OCI-LY7 (cell line): ENCODE measurements at regions not wholly inside any gene's neighbourhood (a gene's known extent, or its start where the extent isn't known, plus 50 kb on each side); places are given as distances from the start of the nearest gene placed in this dataset.

Source experiments
- BruUV-seq: library from RNA; stranded (reverse); fragments of 400-500 nt; replicated peaks from 2 replicates; lab custom pipeline; 2021; lab: Mats Ljungman, UMichigan
- CTCF ChIA-PET: fragments of 300-600 bp; sonication (Branson Sonifier 250); formaldehyde crosslinking; loops from one replicate; lab custom pipeline; 2022; ENCODE audit warnings: antibody characterized with exemption; ENCODE audit not compliant: unreplicated experiment; lab: Charles Lee
- POLR2A ChIA-PET: fragments of 300-600 bp; sonication (Branson Sonifier 250); formaldehyde crosslinking; loops from one replicate; lab custom pipeline; 2022; ENCODE audit warnings: antibody characterized with exemption; lab: Charles Lee
- DNase-seq: peaks from one replicate; pipeline ENCODE4 v3.0.0-alpha.2; 2015; ENCODE audit warnings: low spot score
- H2AFZ ChIP-seq: fragments of 200-600 bp; sonication (generic), shearing (Covaris generic); 2 replicates; pipeline ENCODE4 v1.6.1; 2014; ENCODE audit warnings: mild to moderate bottlenecking, antibody characterized with exemption, low read length, moderate library complexity
- H3K27ac ChIP-seq: fragments of 200-600 bp; sonication (generic); 2 replicates; pipeline ENCODE4 v1.5.1; 2014; ENCODE audit warnings: mixed run types, low read depth, mild to moderate bottlenecking, moderate library complexity, low read length, inconsistent platforms; ENCODE audit not compliant: poor library complexity, severe bottlenecking
- H3K36me3 ChIP-seq: fragments of 200-600 bp; sonication (generic); 2 replicates; pipeline ENCODE4 v1.6.1; 2014; ENCODE audit warnings: mild to moderate bottlenecking, antibody characterized with exemption, low read length, moderate library complexity, mixed read lengths; ENCODE audit not compliant: insufficient read depth
- H3K4me1 ChIP-seq: fragments of 200-600 bp; sonication (generic); 2 replicates; pipeline ENCODE4 v1.5.1; 2014; ENCODE audit warnings: mild to moderate bottlenecking, low read length; ENCODE audit not compliant: insufficient read depth, poor library complexity, severe bottlenecking
- H3K4me2 ChIP-seq: fragments of 200-600 bp; sonication (generic); 2 replicates; pipeline ENCODE4 v1.6.1; 2014; ENCODE audit warnings: mild to moderate bottlenecking, low read length
- H3K4me3 ChIP-seq: fragments of 200-600 bp; sonication (generic); 2 replicates; pipeline ENCODE4 v1.5.1; 2014; ENCODE audit warnings: mild to moderate bottlenecking, low read depth, low read length; ENCODE audit not compliant: poor library complexity, severe bottlenecking
- H3K79me2 ChIP-seq: fragments of 200-600 bp; sonication (generic); 2 replicates; pipeline ENCODE4 v1.6.1; 2016; ENCODE audit warnings: low read depth, mild to moderate bottlenecking, low read length, moderate library complexity, mixed read lengths; ENCODE audit not compliant: insufficient read depth
- H3K9me2 ChIP-seq: fragments of 200-600 bp; sonication (generic); 2 replicates; pipeline ENCODE4 v1.6.1; 2016; ENCODE audit warnings: mild to moderate bottlenecking, low read length, mixed read lengths; ENCODE audit not compliant: insufficient read depth
- H3K9me3 ChIP-seq: fragments of 200-600 bp; sonication (generic); 2 replicates; pipeline ENCODE4 v1.6.1; 2014; ENCODE audit warnings: mild to moderate bottlenecking, mixed run types, low read length, mixed read lengths
- H4K20me1 ChIP-seq: fragments of 200-600 bp; sonication (generic); 2 replicates; pipeline ENCODE4 v1.6.1; 2014; ENCODE audit warnings: mild to moderate bottlenecking, antibody characterized with exemption, low read length, moderate library complexity, mixed read lengths; ENCODE audit not compliant: insufficient read depth
- CTCF ChIP-seq: fragments of 200-600 bp; sonication (generic); conservative IDR thresholded peaks from 2 replicates; pipeline ENCODE4 v1.5.1; 2014; ENCODE audit warnings: mild to moderate bottlenecking, antibody characterized with exemption, low read length, moderate library complexity, mixed read lengths
- EZH2phosphoT487 ChIP-seq: fragments of 200-600 bp; sonication (generic); IDR thresholded peaks from 2 replicates; pipeline ENCODE4 v1.6.1; 2018; ENCODE audit warnings: low read depth, borderline replicate concordance, mild to moderate bottlenecking, mixed run types, antibody characterized with exemption, low read length, moderate library complexity, mixed read lengths
- intact Hi-C: fragments of 100-400 bp; cut with micrococcal nuclease; formaldehyde crosslinking; loops from one replicate; pipeline ENCODE4 v1.10.0; 2022; ENCODE audit not compliant: unreplicated experiment

DNA sequence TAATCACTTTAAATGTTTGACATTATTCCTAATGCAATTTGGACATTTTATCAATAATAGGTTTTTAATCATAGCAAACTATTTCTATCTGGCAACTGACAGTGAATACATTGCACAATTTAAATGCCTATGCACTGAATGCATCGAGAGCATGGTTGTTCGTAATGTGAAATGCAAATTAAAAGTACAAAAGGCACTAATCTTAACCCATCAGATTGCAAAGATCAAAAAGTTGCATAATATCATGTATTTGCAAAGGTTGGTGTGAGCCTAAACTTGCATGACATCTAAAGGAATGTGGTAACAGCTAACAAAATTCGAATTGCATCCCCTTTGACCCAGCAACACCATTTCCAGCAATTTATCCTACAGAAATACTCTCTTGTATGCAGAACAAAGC, 469.9 kb upstream of the IRAK1BP1 start:
- no peak overlapping the region for H2AFZ ChIP-seq
- H3K9me2 ChIP-seq: no peaks in the 10 kb centered on the region
- no peaks in the 10 kb centered on the region for H3K9me3 ChIP-seq
- H3K79me2 ChIP-seq: no peaks in the 10 kb centered on the region
- no TSS peak for BruUV-seq
- H3K4me1 ChIP-seq: no peaks in the 10 kb centered on the region
- H4K20me1 ChIP-seq: no peaks in the 10 kb centered on the region
- no peak for DNase-seq
- TF ChIP-seq CTCF (no peak), EZH2phosphoT487 (no peak)
- no peaks in the 10 kb centered on the region for H3K36me3 ChIP-seq
- ChIA-PET POLR2A (interaction anchor here (1.4 kb wide), 1 partner anchor 9 kb away, joined by 3 read pairs; no protein-coding TSS in a partner anchor), CTCF (no interaction called here)
- H3K4me2 ChIP-seq: no peak overlapping the region
- H3K4me3 ChIP-seq: no peak overlapping the region
- intact Hi-C loops: no loop called here
- H3K27ac ChIP-seq: no peak overlapping the region

DNA sequence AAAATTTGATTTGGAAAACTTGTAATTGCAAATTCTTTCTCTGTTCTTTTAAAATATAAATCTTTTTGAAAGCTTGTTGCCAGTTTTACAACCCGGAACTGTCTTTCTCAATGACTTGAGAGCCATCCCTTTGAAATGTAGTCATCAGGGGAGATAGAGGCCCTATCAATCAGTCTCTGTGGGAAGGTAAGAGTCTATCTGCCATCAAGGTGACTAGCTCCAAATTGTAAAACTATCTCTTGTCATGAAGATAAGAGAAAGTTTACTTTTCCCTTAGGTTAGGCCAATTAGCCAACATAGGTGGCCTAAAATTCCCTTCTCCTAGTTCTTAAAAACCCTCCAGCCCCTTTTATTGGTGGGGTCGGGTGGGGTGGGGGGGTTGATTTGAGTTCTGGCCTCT, 469.1 kb upstream of the IRAK1BP1 start:
- DNase-seq: no peak
- H3K4me1 ChIP-seq: no peaks in the 10 kb centered on the region
- H3K4me2 ChIP-seq: no peak overlapping the region
- no peaks in the 10 kb centered on the region for H3K79me2 ChIP-seq
- no TSS peak for BruUV-seq
- POLR2A ChIA-PET: interaction anchor here (0.7 to 1.2 kb wide), 2 partner anchors 36 to 1101 kb away, joined by 3 to 4 read pairs; no protein-coding TSS in a partner anchor
- H3K9me3 ChIP-seq: no peaks in the 10 kb centered on the region
- H2AFZ ChIP-seq: no peak overlapping the region
- no peak overlapping the region for H3K4me3 ChIP-seq
- TF ChIP-seq EZH2phosphoT487: no peak
- TF ChIP-seq CTCF: no peak
- intact Hi-C loops: no loop called here
- no peaks in the 10 kb centered on the region for H4K20me1 ChIP-seq
- no peaks in the 10 kb centered on the region for H3K9me2 ChIP-seq
- H3K36me3 ChIP-seq: no peaks in the 10 kb centered on the region
- H3K27ac ChIP-seq: no peak overlapping the region
- CTCF ChIA-PET: no interaction called here

- Histone ChIP-seq H3K4me3 (no peak overlapping the region), H3K9me2 (no peaks in the 10 kb centered on the region), H3K4me1 (no peaks in the 10 kb centered on the region), H2AFZ (no peak overlapping the region), H3K9me3 (no peaks in the 10 kb centered on the region), H4K20me1 (no peaks in the 10 kb centered on the region; the same call in 1 of the 2 replicates), H3K36me3 (no peaks in the 10 kb centered on the region), H3K27ac (no peak overlapping the region), H3K79me2 (no peaks in the 10 kb centered on the region), H3K4me2 (no peak overlapping the region)
- ChIA-PET POLR2A (interaction anchor here (0.6 to 1.7 kb wide), 8 partner anchors 17 to 1858 kb away, joined by 3 to 7 read pairs (median 4); no protein-coding TSS in a partner anchor), CTCF (no interaction called here)
- no peak for DNase-seq
- no peak for TF ChIP-seq EZH2phosphoT487
- TF ChIP-seq CTCF: no peak
- no TSS peak for BruUV-seq
- intact Hi-C loops: no loop called here
Measured at GRCh38 chr6:78400076-78400475, 467.3 kb upstream of the IRAK1BP1 start.
